ENCODE measurements at regions not wholly inside any gene's neighbourhood (a gene's known extent, or its start where the extent isn't known, plus 50 kb on each side); places are given as distances from the start of the nearest gene placed in this dataset.

DNA sequence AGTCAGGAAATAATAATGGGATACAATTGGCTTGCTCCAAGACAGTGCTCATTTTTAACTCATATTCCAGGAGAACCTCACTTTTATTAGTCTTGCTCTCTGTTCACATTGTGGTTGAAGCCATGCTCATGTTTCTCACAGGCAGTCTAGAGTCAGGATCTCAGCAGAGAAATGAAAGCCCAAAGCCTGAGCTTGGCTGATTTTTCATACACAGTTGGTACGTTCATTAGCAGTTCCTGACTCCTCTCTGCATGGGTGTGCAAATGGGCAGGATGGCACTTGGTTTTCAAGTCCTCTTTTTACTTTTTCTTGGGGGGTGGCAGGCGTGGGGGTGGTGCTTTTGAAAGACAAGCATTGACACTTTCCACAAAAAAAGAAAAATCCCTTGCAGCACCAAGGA is 56.0 kb upstream of the KLF7 start:
- Histone ChIP-seq H3K4me1 (ENCODE audit: control insufficient read depth in 2 of 2, insufficient read depth in 2 of 2, low read length in 2 of 2) (no peaks in the 10 kb centered on the region), H2AFZ (ENCODE audit: insufficient read depth, low read depth, low read length, poor library complexity, severe bottlenecking) (no peak overlapping the region), H3K36me3 (replicated peaks in 1 of 2; ENCODE audit: control extremely low read depth in 1 of 2, control insufficient read depth in 1 of 2, extremely low read depth in 1 of 2, insufficient read depth in 2 of 2, low read length in 1 of 2) (no peaks in the 10 kb centered on the region), H3K4me3 (ENCODE audit: control extremely low read depth in 1 of 5, extremely low read depth in 1 of 5, insufficient read depth in 1 of 5, low read depth in 2 of 5, low read length in 4 of 5) (no peak overlapping the region), H3K79me2 (ENCODE audit: control insufficient read depth, insufficient read depth, low read length) (no peaks in the 10 kb centered on the region), H3K9ac (ENCODE audit: low read length) (no peak overlapping the region), H3K4me2 (replicated peaks; ENCODE audit: low read depth, low read length, poor library complexity, severe bottlenecking) (no peak overlapping the region), H4K20me1 (ENCODE audit: control insufficient read depth, insufficient read depth, low read length, poor library complexity, severe bottlenecking) (no peaks in the 10 kb centered on the region), H3K9me3 (ENCODE audit: control extremely low read depth in 1 of 3, control insufficient read depth in 2 of 3, insufficient read depth in 1 of 3, low read length in 2 of 3) (no peaks in the 10 kb centered on the region), H3K27ac (ENCODE audit: low read length in 2 of 2) (no peak overlapping the region), H3K27me3 (replicated peaks in 1 of 4; ENCODE audit: control extremely low read depth in 1 of 4, control insufficient read depth in 3 of 4, insufficient read depth in 4 of 4, low read length in 3 of 4) (peaks cover 0 to 8% (median 0%) of the 10 kb centered on the region in 4 experiments)
- no peaks in the 10 kb centered on the region for H3K9me3 Mint-ChIP-seq (ENCODE audit: insufficient read depth)
- POLR2A ChIA-PET: no interaction called here
- ATAC-seq (ENCODE audit: low read depth): no peak
- intact Hi-C loops (cut with micrococcal nuclease): no loop called here
- H3K27ac Mint-ChIP-seq: no peak overlapping the region
- TF ChIP-seq, protein P1, sequence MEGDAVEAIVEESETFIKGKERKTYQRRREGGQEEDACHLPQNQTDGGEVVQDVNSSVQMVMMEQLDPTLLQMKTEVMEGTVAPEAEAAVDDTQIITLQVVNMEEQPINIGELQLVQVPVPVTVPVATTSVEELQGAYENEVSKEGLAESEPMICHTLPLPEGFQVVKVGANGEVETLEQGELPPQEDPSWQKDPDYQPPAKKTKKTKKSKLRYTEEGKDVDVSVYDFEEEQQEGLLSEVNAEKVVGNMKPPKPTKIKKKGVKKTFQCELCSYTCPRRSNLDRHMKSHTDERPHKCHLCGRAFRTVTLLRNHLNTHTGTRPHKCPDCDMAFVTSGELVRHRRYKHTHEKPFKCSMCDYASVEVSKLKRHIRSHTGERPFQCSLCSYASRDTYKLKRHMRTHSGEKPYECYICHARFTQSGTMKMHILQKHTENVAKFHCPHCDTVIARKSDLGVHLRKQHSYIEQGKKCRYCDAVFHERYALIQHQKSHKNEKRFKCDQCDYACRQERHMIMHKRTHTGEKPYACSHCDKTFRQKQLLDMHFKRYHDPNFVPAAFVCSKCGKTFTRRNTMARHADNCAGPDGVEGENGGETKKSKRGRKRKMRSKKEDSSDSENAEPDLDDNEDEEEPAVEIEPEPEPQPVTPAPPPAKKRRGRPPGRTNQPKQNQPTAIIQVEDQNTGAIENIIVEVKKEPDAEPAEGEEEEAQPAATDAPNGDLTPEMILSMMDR (IDR thresholded peaks at IDR 0.05): no peak
- no peak for TF ChIP-seq EZH2 (IDR thresholded peaks at IDR 0.05; ENCODE audit: borderline replicate concordance, insufficient read depth, low read depth, low read length, poor library complexity, severe bottlenecking)
- H3K4me1 Mint-ChIP-seq: peaks cover 2% of the 10 kb centered on the region
- no peak overlapping the region for H3K4me3 Mint-ChIP-seq
- DNase-seq: no peak
- WGBS (ENCODE audit: insufficient coverage): 90% methylated on average over 1 of the region's 2 CpGs
- CTCF ChIA-PET: no interaction called here
- H3K27me3 Mint-ChIP-seq: no peaks in the 10 kb centered on the region

- Histone ChIP-seq H3K79me2 (ENCODE audit: control insufficient read depth, insufficient read depth, low read length) (no peaks in the 10 kb centered on the region), H3K36me3 (replicated peaks in 1 of 2; ENCODE audit: control extremely low read depth in 1 of 2, control insufficient read depth in 1 of 2, extremely low read depth in 1 of 2, insufficient read depth in 2 of 2, low read length in 1 of 2) (no peaks in the 10 kb centered on the region), H4K20me1 (ENCODE audit: control insufficient read depth, insufficient read depth, low read length, poor library complexity, severe bottlenecking) (no peaks in the 10 kb centered on the region), H3K4me3 (ENCODE audit: control extremely low read depth in 1 of 5, extremely low read depth in 1 of 5, insufficient read depth in 1 of 5, low read depth in 2 of 5, low read length in 4 of 5) (no peak overlapping the region), H3K4me1 (ENCODE audit: control insufficient read depth in 2 of 2, insufficient read depth in 2 of 2, low read length in 2 of 2) (no peaks in the 10 kb centered on the region), H3K9ac (ENCODE audit: low read length) (no peak overlapping the region), H2AFZ (ENCODE audit: insufficient read depth, low read depth, low read length, poor library complexity, severe bottlenecking) (no peak overlapping the region), H3K9me3 (ENCODE audit: control extremely low read depth in 1 of 3, control insufficient read depth in 2 of 3, insufficient read depth in 1 of 3, low read length in 2 of 3) (no peaks in the 10 kb centered on the region), H3K4me2 (replicated peaks; ENCODE audit: low read depth, low read length, poor library complexity, severe bottlenecking) (no peak overlapping the region), H3K27me3 (replicated peaks in 1 of 4; ENCODE audit: control extremely low read depth in 1 of 4, control insufficient read depth in 3 of 4, insufficient read depth in 4 of 4, low read length in 3 of 4) (peaks cover 0 to 8% (median 0%) of the 10 kb centered on the region in 4 experiments), H3K27ac (ENCODE audit: low read length in 2 of 2) (no peak overlapping the region)
- Mint-ChIP-seq H3K4me1 (peaks cover 2% of the 10 kb centered on the region), H3K27me3 (peaks cover under 1% of the 10 kb centered on the region), H3K9me3 (ENCODE audit: insufficient read depth) (no peaks in the 10 kb centered on the region), H3K4me3 (no peak overlapping the region), H3K27ac (no peak overlapping the region)
- 73% methylated on average over 2 of the region's 3 CpGs for WGBS (ENCODE audit: insufficient coverage)
- DNase-seq (no peak), ATAC-seq (ENCODE audit: low read depth) (no peak)
- intact Hi-C loops (cut with micrococcal nuclease): no loop called here
- ChIA-PET CTCF (no interaction called here), POLR2A (no interaction called here)
- TF ChIP-seq, protein P1 (IDR thresholded peaks at IDR 0.05): no peak
- no peak for TF ChIP-seq EZH2 (IDR thresholded peaks at IDR 0.05; ENCODE audit: borderline replicate concordance, insufficient read depth, low read depth, low read length, poor library complexity, severe bottlenecking)
These were observed 57.3 kb upstream of the KLF7 start for GRCh38 chr2:207223051-207223450.

All from B cell (primary cell).